ENCODE measurements at regions not wholly inside any gene's neighbourhood (a gene's known extent, or its start where the extent isn't known, plus 50 kb on each side); places are given as distances from the start of the nearest gene placed in this dataset.

- TF ChIP-seq CTCF (IDR thresholded peaks at IDR 0.05) (no peak), EZH2 (IDR thresholded peaks at IDR 0.05; ENCODE audit: borderline replicate concordance, insufficient read depth, low read depth, low read length, poor library complexity, severe bottlenecking) (no peak)
Measured at GRCh38 chr10:53726921-53727320, 954.3 kb upstream of the MBL2 start.

Data from B cell (primary cell).